SH-SY5Y (cell line): ENCODE measurements at regions not wholly inside any gene's neighbourhood (a gene's known extent, or its start where the extent isn't known, plus 50 kb on each side); places are given as distances from the start of the nearest gene placed in this dataset.

Source experiments
- GATA2 ChIP-seq: IDR thresholded peaks from 2 replicates; pipeline ENCODE4 v1.6.1; 2011; ENCODE audit warnings: mild to moderate bottlenecking, low read depth, low read length
- GATA3 ChIP-seq: IDR thresholded peaks from 2 replicates; pipeline ENCODE4 v1.6.1; 2011; ENCODE audit warnings: low read depth, mild to moderate bottlenecking, low read length, moderate library complexity

- TF ChIP-seq GATA3 (no peak), GATA2 (no peak)
Observed at GRCh38 chr10:6729861-6730344, 149.8 kb upstream of the PRKCQ start.
